Fibroblast of peridontal ligament (primary cell): ENCODE measurements at regions not wholly inside any gene's neighbourhood (a gene's known extent, or its start where the extent isn't known, plus 50 kb on each side); places are given as distances from the start of the nearest gene placed in this dataset.
"Not testable (repeated sequence)": the region's sequence is repeated elsewhere in the genome, so short reads cannot be mapped to it uniquely, and the experiment has no call there.

Experiments used
- DNase-seq: peaks from one replicate; pipeline ENCODE4 v3.0.0-alpha.2; 2010; ENCODE audit errors: extremely low read depth

DNA sequence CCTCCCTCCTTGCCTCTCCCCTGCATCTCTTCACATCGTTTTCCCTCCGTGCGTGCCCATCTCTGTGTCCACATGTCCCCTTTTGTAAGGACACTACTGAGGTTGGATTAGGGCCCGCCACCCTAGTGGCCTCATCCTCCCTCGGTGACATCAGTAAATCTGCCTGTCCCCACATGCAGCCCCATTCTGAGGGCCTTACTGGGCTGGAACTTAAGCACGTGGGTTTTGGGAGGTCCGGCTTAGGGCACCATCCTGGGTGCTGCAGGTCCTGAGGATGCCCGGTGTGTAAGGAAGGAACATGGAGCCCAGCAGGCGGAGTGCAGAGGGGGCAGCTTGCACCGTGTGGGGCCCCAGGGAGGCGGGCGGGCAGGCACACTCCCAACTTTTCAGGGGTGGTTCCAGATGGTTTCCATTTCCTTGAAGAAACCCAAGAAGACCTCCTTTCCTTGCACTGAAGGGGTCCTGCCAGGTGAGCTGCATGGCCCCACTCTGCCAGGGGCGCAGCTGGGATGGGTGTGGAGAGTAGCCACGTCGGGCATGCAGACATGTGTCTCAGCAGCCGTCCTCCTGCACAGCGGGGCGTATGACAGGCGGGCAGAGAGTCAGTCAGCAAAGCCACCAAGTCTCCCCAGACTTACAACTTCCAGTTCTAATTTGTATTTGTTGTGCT lies 329.9 kb downstream of the QKI start:
- DNase-seq: no peak

DNA sequence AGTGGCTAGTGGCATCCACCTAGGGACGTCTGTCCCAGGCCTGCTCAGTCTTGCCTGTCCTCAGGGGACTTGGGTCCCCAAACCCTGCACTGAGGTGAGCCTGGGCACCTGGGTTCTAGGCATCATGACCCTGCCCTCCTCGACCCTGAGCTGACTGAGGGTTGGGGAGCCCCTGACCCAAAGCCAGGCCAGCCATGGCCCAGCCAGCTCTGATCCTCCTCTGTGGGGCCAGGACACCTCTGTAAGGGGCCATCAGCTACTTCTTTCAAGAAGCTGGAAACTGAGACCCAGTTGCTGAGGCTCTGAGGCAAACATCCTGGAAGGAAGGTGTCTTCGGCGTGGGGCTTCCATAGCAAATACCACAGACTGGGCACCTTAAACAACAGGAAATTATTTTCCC lies 329.3 kb downstream of the QKI start:
- DNase-seq: no peak

GRCh38 chr6:163741743-163742363 lies 327.3 kb downstream of the QKI start:
- no peak for DNase-seq

DNA sequence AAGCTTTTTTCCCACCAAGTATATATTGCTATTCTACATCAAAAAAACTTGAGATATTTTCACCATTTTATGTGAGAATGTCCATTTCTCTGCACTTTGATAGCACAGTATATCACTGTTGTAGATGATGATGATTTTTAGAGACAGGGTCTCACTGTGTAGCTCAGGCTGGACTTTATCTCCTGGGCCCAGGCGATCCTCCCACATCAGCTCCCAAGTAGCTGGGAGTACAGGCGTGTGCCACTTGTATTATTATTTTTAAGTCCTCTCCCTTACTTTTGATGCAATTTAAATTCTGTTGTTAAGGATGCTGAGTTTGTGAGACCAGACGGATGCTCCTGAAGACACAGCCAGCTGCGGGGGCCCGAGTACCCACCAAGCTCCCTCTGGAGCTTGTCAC lies 326.8 kb downstream of the QKI start:
- DNase-seq: no peak

GRCh38 chr6:163739966-163740365 lies 325.4 kb downstream of the QKI start:
- no peak for DNase-seq

- no peak for DNase-seq
These were observed 324.8 kb downstream of the QKI start for GRCh38 chr6:163739408-163739725.

- DNase-seq: no peak
These were observed 324.3 kb downstream of the QKI start for GRCh38 chr6:163738725-163739407.

DNA sequence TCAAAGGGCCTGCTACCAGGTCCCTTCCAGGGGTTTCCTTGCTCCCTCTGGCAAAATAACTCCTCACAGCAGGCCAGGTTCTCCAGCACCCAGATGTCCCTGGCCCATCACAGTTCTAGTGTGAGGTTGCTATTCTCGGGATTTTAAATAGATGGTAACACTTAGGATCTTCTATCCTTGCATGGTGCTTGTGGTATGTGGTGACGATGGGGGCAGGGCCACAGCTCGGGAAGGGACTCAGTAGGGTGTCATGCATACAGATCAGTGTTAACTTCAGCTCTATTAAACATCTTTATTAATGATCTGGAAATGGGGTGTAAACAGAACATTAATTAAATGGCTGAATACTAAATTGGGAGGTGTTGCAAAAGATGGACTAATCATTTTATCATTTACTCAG lies 323.8 kb downstream of the QKI start:
- no peak for DNase-seq

DNA sequence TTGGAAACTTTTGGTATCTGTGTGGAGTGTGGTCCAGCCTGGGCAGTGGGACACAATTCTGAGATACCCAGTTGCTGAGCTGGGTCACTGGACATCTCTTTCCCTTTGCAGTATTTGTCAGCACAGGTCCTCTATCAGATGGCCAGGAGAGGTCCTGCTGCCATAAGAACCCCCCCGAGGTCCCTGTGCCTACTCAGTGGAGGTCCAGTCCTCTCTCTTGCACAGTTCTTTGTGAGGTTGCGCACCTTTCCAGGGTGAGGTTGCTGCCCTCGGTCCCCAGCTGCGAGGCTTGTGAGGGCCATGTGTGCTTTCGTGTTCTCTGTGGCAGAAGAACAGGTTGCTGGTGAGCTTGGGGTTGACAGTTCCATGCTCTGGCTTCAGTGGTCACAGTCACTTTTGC lies 320.6 kb downstream of the QKI start:
- no peak for DNase-seq

GRCh38 chr6:163733061-163733460 lies 318.5 kb downstream of the QKI start:
- DNase-seq: no peak

DNA sequence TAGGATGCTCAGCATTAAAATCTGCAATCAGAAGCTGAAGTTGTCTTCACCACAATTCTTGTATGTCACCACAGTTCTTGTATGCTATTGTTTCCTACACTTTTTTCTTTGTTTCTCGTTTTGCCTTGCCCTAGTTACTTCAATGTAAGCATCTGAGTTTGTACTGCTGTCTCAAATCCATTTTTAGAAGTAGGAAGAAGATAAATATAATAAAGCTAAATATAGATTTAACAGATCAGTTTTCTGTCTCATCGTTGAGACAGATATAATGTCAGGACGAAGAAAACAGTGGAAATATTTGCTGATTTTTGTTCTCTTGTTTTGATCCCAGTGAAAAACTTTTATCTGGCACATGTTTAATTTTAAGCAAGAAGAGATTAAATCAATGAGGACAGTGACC lies 318.0 kb downstream of the QKI start:
- DNase-seq: no peak

GRCh38 chr6:163732014-163732351 lies 317.5 kb downstream of the QKI start:
- not testable (repeated sequence) for DNase-seq

- DNase-seq: no peak
These were observed 316.9 kb downstream of the QKI start for GRCh38 chr6:163731215-163732013.

GRCh38 chr6:163730246-163731210 lies 316.0 kb downstream of the QKI start:
- no peak for DNase-seq

DNA sequence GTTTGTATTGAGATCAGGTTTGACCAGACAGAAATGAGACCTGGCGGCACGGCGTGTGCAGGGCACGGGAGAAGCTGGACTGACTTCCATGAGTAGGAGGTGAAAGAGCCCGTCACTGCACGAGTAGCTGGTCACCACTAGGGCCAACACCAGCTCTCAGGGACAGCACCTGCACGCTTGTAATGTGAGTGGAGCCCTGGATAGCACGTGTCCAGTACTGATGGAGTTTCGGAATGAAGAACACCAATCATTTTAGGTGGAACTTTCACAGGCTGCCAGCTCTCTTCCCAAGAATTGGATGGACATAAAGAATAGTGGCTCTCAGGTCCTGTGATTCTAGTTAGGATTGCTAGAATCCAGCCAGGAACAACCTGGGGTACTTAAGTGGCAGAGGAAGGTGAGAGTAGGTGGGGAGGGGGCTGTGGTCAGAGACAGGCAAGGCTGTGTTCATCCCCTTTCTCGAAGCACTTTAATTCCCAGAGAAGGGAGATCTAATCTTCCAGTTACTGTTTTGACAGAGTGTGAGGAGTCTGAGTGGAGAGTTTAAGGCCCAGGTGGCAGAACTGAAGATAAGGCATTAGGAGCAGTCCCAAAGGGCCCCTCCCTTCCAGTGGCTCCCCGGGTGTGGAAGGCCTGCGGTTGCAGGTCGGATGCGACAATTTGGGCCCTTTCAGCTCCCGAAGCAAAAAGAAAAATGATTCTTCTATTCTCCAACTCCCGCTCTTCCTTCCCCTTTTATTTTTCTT lies 314.8 kb downstream of the QKI start:
- no peak for DNase-seq

DNA sequence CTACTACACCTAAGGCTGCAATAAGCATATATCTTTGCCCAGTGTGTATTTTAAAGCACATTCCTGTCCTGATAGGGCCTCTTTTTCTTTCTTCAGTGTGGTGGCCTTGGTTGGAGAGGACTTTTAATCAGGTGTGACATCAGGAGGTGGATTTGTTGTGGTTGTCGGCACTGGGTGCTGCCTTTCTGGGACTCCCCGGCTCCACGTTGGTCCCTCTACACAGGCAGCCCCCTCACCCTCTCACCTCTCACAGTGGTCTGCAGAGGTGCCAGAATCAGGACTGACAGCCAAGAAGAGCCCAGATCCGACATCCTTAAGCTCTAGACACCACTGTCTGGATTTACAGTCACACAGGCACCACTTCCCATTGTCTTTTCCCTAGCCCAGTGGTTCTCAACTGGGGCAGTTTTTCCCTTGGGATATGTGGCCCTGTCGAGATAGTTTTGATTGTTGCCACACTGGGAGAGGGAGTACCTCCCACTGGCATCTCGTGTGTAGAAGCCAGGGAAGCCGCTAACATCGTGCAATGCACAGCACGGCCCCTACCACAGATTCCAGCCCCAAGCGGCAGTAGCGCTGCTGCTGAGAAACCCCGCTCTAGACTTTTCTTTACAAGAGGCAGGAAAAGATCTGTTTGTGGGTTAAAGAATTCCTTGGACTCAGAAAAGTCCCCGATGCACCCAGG lies 314.1 kb downstream of the QKI start:
- DNase-seq: no peak

DNA sequence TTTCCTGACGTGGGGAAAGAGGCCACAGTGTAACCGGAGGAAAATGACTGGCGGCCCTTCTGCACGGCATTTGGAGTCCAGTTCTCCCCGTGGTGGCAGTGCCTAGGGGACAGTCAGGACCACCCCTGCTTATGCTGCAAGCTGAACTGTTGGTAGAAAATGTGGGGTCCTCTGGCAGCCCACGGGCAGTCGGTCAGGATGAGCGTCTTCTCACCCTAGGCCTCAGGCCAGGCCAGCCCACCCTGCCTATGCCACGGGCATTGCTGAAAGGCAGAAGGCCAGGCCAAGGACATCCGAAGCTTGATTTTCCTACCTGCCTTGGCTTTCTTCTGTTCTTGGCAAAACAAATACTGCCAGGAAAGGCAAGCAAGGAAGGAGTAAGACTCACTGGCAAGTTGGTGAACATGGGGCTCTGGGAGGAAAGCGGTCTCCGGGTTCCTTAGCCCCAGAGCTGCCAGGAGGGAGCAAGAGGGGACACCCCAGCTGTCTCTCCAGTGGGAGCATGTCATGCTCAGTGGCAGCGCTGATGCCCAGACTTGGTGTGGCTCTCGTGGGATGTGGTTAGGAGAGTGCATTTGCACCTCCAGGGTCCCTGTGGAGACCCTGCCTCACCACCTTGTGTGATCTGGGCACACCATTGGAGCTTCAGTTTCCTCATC lies 311.6 kb downstream of the QKI start:
- DNase-seq: no peak

DNA sequence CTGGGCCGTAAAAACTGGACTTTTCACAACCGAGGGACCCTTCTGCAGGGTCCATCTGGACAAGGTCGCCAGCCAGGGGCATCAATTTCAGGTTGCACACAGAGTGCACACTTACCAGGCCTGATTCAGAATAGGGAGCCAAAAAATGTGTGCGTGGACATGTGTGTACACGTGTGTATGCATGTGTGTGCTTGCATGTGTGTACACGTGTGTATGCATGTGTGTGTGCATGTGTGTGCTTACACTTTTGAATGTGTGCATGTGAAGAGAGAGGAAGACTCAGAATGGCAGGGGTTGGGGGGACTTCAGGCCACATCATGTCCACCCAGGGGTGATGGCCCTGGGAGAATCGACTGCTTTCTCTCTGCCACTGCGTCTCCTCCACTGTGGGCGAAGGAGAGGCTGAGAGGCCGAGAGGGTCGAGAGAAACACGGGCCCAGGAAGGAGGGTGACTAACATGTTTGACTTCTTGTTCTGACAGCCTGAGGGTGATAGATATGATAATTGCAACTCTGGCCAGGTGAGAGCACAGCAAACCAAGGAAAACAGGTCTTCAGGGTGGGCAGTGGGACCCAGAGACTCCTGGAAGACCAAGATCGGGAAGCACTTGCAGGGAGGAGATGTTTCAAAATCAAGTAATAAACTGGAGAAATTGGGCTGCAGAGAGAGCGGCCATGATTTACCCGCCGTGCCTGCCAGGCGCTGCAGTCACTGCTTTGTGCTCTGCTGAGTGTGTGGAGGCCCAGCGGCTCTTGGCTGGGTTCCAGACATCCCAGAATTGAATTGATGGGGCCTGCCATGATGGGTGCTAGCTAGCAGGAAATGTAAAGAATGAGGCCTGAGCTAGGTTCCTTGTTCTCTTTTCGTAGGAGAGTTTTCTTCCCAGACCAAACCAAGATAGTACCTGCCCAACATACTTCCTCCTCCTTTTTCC lies 310.8 kb downstream of the QKI start:
- DNase-seq: no peak

- no peak for DNase-seq
These were observed 309.7 kb downstream of the QKI start for GRCh38 chr6:163724196-163724595.
